ENCODE measurements at regions not wholly inside any gene's neighbourhood (a gene's known extent, or its start where the extent isn't known, plus 50 kb on each side); places are given as distances from the start of the nearest gene placed in this dataset.
"Not testable (repeated sequence)": the region's sequence is repeated elsewhere in the genome, so short reads cannot be mapped to it uniquely, and the experiment has no call there.

DNA sequence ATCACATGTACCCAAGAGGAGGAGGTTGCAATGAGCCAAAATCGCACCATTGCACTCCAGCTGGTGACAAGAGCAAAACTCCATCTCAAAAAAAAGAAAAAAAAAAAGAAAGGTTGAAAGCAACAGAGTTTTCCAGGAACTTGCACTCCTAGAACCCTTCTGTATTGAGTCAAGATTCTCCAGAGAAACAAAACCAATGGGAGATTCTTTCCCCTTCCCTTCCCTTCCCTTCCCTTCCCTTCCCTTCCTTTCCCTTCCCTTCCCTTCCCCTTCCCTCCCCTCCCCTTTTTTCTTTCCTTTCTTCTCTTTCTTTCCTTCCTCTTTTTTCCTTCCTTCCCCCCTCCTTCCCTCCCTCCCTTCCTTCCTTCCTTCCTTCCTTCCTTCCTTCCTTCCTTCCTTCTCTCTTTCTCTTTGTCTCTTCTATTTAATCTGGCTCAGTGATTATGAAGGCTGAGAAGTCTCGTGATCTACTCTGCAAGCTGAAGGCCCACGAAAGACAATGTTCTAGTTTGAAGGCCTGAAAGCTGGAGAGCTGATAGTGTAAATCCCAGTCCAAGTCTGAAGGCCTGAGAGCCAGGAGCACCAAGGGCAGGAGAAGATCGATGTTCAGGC, 59.6 kb upstream of the CNTLN start:
- no peak for DNase-seq (ENCODE audit: low spot score in 2 of 2)
- Histone ChIP-seq H3K4me3 (no peak overlapping the region), H3K36me3 (no peaks in the 10 kb centered on the region), H3K27ac (no peak overlapping the region), H3K9me3 (no peaks in the 10 kb centered on the region), H3K4me1 (no peaks in the 10 kb centered on the region), H3K27me3 (no peaks in the 10 kb centered on the region)
- no peak for TF ChIP-seq CTCF (IDR thresholded peaks at IDR 0.05)
- intact Hi-C loops (cut with DNase I): no loop called here

DNA sequence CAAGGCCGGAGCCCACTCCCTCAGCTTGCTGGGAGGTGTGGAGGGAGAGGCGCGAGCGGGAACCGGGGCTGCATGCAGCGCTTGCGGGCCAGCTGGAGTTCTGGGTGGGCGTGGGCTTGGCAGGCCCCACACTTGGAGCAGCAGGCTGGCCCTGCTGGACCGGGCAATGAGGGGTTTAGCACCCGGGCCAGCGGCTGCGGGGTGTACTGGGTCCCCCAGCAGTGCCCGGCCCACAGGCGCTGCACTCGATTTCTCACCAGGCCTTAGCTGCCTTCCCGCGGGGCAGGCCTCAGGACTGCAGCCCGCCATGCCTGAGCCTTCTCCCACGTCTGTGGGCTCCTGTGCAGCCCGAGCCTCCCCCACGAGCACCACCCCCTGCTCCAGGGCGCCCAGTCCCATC, 62.3 kb upstream of the CNTLN start:
- H3K27me3 ChIP-seq; H3K4me1 ChIP-seq; H3K4me3 ChIP-seq; intact Hi-C loops (cut with DNase I); H3K36me3 ChIP-seq; H3K27ac ChIP-seq; DNase-seq (ENCODE audit: low spot score in 2 of 2); H3K9me3 ChIP-seq: not testable (repeated sequence)

DNA sequence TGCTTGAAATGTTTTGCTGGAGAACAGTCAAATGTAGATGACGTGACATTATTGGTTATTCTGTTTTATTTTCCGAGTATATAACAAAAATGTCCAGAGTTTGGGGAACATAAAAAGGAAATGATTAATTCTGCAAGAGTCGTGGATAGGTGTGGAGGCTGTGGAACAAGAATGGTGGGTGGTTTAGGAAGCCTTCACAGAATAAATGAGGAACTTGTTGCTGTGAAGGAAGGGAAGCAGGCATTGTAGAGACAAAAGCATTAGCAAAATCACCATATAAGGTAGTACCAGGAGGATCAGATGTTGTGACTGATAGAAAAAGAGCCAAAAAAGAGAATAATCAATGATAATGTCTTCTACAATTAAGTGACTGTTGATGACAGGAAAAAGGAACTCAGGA, 66.2 kb upstream of the CNTLN start:
- Histone ChIP-seq H3K36me3 (no peaks in the 10 kb centered on the region), H3K4me1 (no peaks in the 10 kb centered on the region), H3K9me3 (no peaks in the 10 kb centered on the region), H3K27me3 (no peaks in the 10 kb centered on the region), H3K27ac (no peak overlapping the region), H3K4me3 (no peak overlapping the region)
- TF ChIP-seq CTCF (IDR thresholded peaks at IDR 0.05): no peak
- intact Hi-C loops (cut with DNase I): loop anchor here (10.0 kb wide), 1 partner anchor 1194 kb away; no protein-coding TSS in a partner anchor
- no peak for DNase-seq (ENCODE audit: low spot score in 2 of 2)

GRCh38 chr9:17065062-17065461, 69.8 kb upstream of the CNTLN start:
- H3K9me3 ChIP-seq: no peaks in the 10 kb centered on the region
- no peaks in the 10 kb centered on the region for H3K4me1 ChIP-seq
- no peak overlapping the region for H3K27ac ChIP-seq
- TF ChIP-seq CTCF (IDR thresholded peaks at IDR 0.05): no peak
- no peak overlapping the region for H3K4me3 ChIP-seq
- intact Hi-C loops (cut with DNase I): loop anchor here (10.0 kb wide), 1 partner anchor 1190 kb away; no protein-coding TSS in a partner anchor
- no peaks in the 10 kb centered on the region for H3K36me3 ChIP-seq
- DNase-seq (ENCODE audit: low spot score in 2 of 2): no peak
- H3K27me3 ChIP-seq: no peaks in the 10 kb centered on the region

DNA sequence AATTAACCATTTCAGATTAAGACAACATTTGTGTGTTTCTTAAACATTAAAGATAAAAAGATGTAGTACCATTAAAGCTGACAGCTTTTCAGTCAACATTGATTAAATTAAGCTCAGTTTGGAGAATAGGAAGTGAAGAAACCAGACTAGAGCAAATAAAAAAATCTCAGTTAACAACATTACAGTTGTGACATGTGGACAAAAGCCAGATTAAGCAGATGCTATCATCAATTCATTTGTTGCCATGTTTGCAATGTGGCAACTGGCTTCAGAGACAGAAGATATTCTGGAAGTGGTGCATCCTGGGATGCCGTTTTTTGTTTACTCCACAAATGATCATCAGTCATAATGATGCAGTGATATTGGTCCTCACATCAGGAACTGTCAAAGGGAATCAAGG, 70.3 kb upstream of the CNTLN start:
- H3K27me3 ChIP-seq: no peaks in the 10 kb centered on the region
- no peak overlapping the region for H3K4me3 ChIP-seq
- no peak overlapping the region for H3K27ac ChIP-seq
- no peak for TF ChIP-seq CTCF (IDR thresholded peaks at IDR 0.05)
- DNase-seq (ENCODE audit: low spot score in 2 of 2): no peak
- H3K9me3 ChIP-seq: no peaks in the 10 kb centered on the region
- no peaks in the 10 kb centered on the region for H3K36me3 ChIP-seq
- intact Hi-C loops (cut with DNase I): loop anchor here (5.0 to 10.0 kb wide), 2 partner anchors 398 to 1190 kb away; no protein-coding TSS in a partner anchor
- no peaks in the 10 kb centered on the region for H3K4me1 ChIP-seq

GRCh38 chr9:17063535-17064135, 71.2 kb upstream of the CNTLN start:
- Histone ChIP-seq H3K27me3 (no peaks in the 10 kb centered on the region), H3K27ac (no peak overlapping the region), H3K36me3 (no peaks in the 10 kb centered on the region), H3K9me3 (no peaks in the 10 kb centered on the region), H3K4me1 (no peaks in the 10 kb centered on the region), H3K4me3 (no peak overlapping the region)
- DNase-seq (ENCODE audit: low spot score in 2 of 2): no peak
- peak in 2 of 3 experiments; percentile 68 to 71 for TF ChIP-seq CTCF (IDR thresholded peaks at IDR 0.05)
- intact Hi-C loops (cut with DNase I): loop anchor here (5.0 to 10.0 kb wide), 2 partner anchors 399 to 1189 kb away; no protein-coding TSS in a partner anchor

All from ascending aorta (tissue), 2 donors.